SKM-1 (cell line): ENCODE measurements at regions not wholly inside any gene's neighbourhood (a gene's known extent, or its start where the extent isn't known, plus 50 kb on each side); places are given as distances from the start of the nearest gene placed in this dataset.

Experiments used
- DNase-seq: peaks from one replicate; lab custom pipeline; 2025; ENCODE audit not compliant: unreplicated experiment; lab: John Stamatoyannopoulos, UW

- no peak for DNase-seq
Measured at GRCh38 chr15:98025237-98025636, 64.7 kb downstream of the ARRDC4 start.

GRCh38 chr15:98034731-98035130, 74.2 kb downstream of the ARRDC4 start:
- no peak for DNase-seq

GRCh38 chr15:98035134-98035533, 74.6 kb downstream of the ARRDC4 start:
- DNase-seq = no peak

- DNase-seq = no peak
Measured at GRCh38 chr15:98035577-98036010, 75.1 kb downstream of the ARRDC4 start.

GRCh38 chr15:98039596-98039995, 79.1 kb downstream of the ARRDC4 start:
- no peak for DNase-seq

- DNase-seq = no peak
Measured at GRCh38 chr15:98040146-98040545, 79.6 kb downstream of the ARRDC4 start.

GRCh38 chr15:98043160-98044014, 82.9 kb downstream of the ARRDC4 start:
- no peak for DNase-seq

GRCh38 chr15:98051734-98052133, 91.2 kb downstream of the ARRDC4 start:
- DNase-seq = no peak

- DNase-seq = no peak
Measured at GRCh38 chr15:98057453-98057852, 97.0 kb downstream of the ARRDC4 start.

GRCh38 chr15:98062869-98063268, 102.4 kb downstream of the ARRDC4 start:
- no peak for DNase-seq

- no peak for DNase-seq
Measured at GRCh38 chr15:98063315-98063714, 102.8 kb downstream of the ARRDC4 start.

GRCh38 chr15:98063871-98064270, 103.4 kb downstream of the ARRDC4 start:
- DNase-seq = no peak

GRCh38 chr15:98067339-98067738, 106.8 kb downstream of the ARRDC4 start:
- no peak for DNase-seq

- no peak for DNase-seq
Measured at GRCh38 chr15:98069256-98069655, 108.8 kb downstream of the ARRDC4 start.

GRCh38 chr15:98070137-98070536, 109.6 kb downstream of the ARRDC4 start:
- no peak for DNase-seq

GRCh38 chr15:98071786-98072185, 111.3 kb downstream of the ARRDC4 start:
- DNase-seq = no peak

GRCh38 chr15:98075441-98075840, 114.9 kb downstream of the ARRDC4 start:
- no peak for DNase-seq

- peak; percentile 49 for DNase-seq
Measured at GRCh38 chr15:98076021-98076816, 115.7 kb downstream of the ARRDC4 start.

GRCh38 chr15:98077186-98077585, 116.7 kb downstream of the ARRDC4 start:
- no peak for DNase-seq

- no peak for DNase-seq
Measured at GRCh38 chr15:98080791-98081190, 120.3 kb downstream of the ARRDC4 start.

GRCh38 chr15:98083203-98083910, 122.9 kb downstream of the ARRDC4 start:
- DNase-seq = no peak
